ENCODE measurements at regions not wholly inside any gene's neighbourhood (a gene's known extent, or its start where the extent isn't known, plus 50 kb on each side); places are given as distances from the start of the nearest gene placed in this dataset.

DNA sequence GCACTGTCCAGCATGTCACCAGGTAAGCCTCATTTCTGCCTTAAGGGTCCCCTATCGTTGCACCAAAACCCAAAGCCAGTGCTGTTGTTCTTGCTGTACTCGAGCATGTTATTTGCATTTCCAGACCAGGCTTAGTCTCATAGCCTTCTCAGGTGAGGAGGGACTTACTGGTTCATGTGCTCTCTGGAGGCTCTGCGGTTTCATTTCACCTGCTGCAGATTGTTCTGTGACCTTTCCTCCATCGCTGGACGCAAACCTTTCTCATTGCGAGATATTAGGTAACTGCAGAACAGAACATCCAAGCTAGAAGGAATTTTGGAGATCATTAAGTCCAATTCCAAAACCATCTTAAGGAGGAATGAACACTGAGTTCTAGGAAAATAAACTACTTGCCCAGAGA lies 187.3 kb upstream of the BCL6 start:
- TF ChIP-seq, protein P1, sequence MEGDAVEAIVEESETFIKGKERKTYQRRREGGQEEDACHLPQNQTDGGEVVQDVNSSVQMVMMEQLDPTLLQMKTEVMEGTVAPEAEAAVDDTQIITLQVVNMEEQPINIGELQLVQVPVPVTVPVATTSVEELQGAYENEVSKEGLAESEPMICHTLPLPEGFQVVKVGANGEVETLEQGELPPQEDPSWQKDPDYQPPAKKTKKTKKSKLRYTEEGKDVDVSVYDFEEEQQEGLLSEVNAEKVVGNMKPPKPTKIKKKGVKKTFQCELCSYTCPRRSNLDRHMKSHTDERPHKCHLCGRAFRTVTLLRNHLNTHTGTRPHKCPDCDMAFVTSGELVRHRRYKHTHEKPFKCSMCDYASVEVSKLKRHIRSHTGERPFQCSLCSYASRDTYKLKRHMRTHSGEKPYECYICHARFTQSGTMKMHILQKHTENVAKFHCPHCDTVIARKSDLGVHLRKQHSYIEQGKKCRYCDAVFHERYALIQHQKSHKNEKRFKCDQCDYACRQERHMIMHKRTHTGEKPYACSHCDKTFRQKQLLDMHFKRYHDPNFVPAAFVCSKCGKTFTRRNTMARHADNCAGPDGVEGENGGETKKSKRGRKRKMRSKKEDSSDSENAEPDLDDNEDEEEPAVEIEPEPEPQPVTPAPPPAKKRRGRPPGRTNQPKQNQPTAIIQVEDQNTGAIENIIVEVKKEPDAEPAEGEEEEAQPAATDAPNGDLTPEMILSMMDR (IDR thresholded peaks at IDR 0.05): no peak
- no peak for DNase-seq
- Mint-ChIP-seq H3K4me1 (ENCODE audit: low read depth) (no peaks in the 10 kb centered on the region), H3K27me3 (ENCODE audit: insufficient read depth) (peaks cover 2% of the 10 kb centered on the region; the same call in 1 of the 2 replicates), H3K36me3 (ENCODE audit: low read depth) (no peaks in the 10 kb centered on the region), H3K4me3 (no peak overlapping the region), H3K9me3 (no peaks in the 10 kb centered on the region), H3K27ac (no peak overlapping the region)

- Mint-ChIP-seq H3K27ac (no peak overlapping the region), H3K36me3 (ENCODE audit: low read depth) (no peaks in the 10 kb centered on the region), H3K27me3 (ENCODE audit: insufficient read depth) (peaks cover 2% of the 10 kb centered on the region; the same call in 1 of the 2 replicates), H3K4me1 (ENCODE audit: low read depth) (no peaks in the 10 kb centered on the region), H3K4me3 (no peak overlapping the region), H3K9me3 (no peaks in the 10 kb centered on the region)
- no peak for DNase-seq
- TF ChIP-seq, protein P1 (IDR thresholded peaks at IDR 0.05): no peak
Observed at GRCh38 chr3:187935623-187936156, 190.4 kb upstream of the BCL6 start.

GRCh38 chr3:187936676-187937075 lies 191.4 kb upstream of the BCL6 start:
- Mint-ChIP-seq H3K9me3 (no peaks in the 10 kb centered on the region), H3K4me1 (ENCODE audit: low read depth) (no peaks in the 10 kb centered on the region), H3K36me3 (ENCODE audit: low read depth) (no peaks in the 10 kb centered on the region), H3K27ac (no peak overlapping the region), H3K4me3 (no peak overlapping the region), H3K27me3 (ENCODE audit: insufficient read depth) (peaks cover 2% of the 10 kb centered on the region; the same call in 1 of the 2 replicates)
- TF ChIP-seq, protein P1 (IDR thresholded peaks at IDR 0.05): no peak
- no peak for DNase-seq

- TF ChIP-seq, protein P1 (IDR thresholded peaks at IDR 0.05): no peak
- H3K27me3 Mint-ChIP-seq (ENCODE audit: insufficient read depth): no peaks in the 10 kb centered on the region; the same call in 1 of the 2 replicates
- no peak overlapping the region for H3K27ac Mint-ChIP-seq
- H3K36me3 Mint-ChIP-seq (ENCODE audit: low read depth): no peaks in the 10 kb centered on the region
- DNase-seq: no peak
- H3K4me1 Mint-ChIP-seq (ENCODE audit: low read depth): no peaks in the 10 kb centered on the region
- no peak overlapping the region for H3K4me3 Mint-ChIP-seq
- no peaks in the 10 kb centered on the region for H3K9me3 Mint-ChIP-seq
Observed at GRCh38 chr3:187939891-187940290, 194.6 kb upstream of the BCL6 start.

- H3K4me3 Mint-ChIP-seq: no peak overlapping the region
- TF ChIP-seq, protein P1 (IDR thresholded peaks at IDR 0.05): no peak
- H3K36me3 Mint-ChIP-seq (ENCODE audit: low read depth): no peaks in the 10 kb centered on the region
- no peaks in the 10 kb centered on the region for H3K9me3 Mint-ChIP-seq
- H3K4me1 Mint-ChIP-seq (ENCODE audit: low read depth): peaks cover 12% of the 10 kb centered on the region
- H3K27me3 Mint-ChIP-seq (ENCODE audit: insufficient read depth): no peaks in the 10 kb centered on the region; the same call in 1 of the 2 replicates
- no peak for DNase-seq
- no peak overlapping the region for H3K27ac Mint-ChIP-seq
Observed at GRCh38 chr3:187941135-187941847, 196.0 kb upstream of the BCL6 start.
